GM12878 (cell line): ENCODE measurements at regions not wholly inside any gene's neighbourhood (a gene's known extent, or its start where the extent isn't known, plus 50 kb on each side); places are given as distances from the start of the nearest gene placed in this dataset.

ENCODE experiments used
- ATAC-seq: fragments of 200-7000 bp; cut with Tn5 transposase; 3 replicates; pipeline ENCODE4 v1.9.1; 2020; ENCODE audit warnings: mild to moderate bottlenecking, moderate library complexity
- BruUV-seq: library from RNA; stranded (reverse); fragments of 400-500 nt; replicated peaks from 2 replicates; lab custom pipeline; 2021; lab: Mats Ljungman, UMichigan
- CTCF ChIA-PET: fragments of 300-600 bp; sonication (Branson Sonifier 250); formaldehyde crosslinking; extraction: SDS; loops from one replicate; lab custom pipeline; 2021; ENCODE audit warnings: inconsistent platforms; lab: Yijun Ruan, JAX
- POLR2A ChIA-PET: fragments of 350-600 bp; formaldehyde crosslinking; extraction: SDS; loops from one replicate; lab custom pipeline; 2021; ENCODE audit warnings: inconsistent platforms; lab: Charles Lee
- RAD21 ChIA-PET: fragments of 300-600 bp; sonication (Branson Sonifier 250); formaldehyde crosslinking; loops from one replicate; lab custom pipeline; 2023; ENCODE audit warnings: antibody characterized with exemption; ENCODE audit not compliant: unreplicated experiment; lab: Charles Lee
- SMC1A ChIA-PET: fragments of 300-600 bp; sonication (Branson Sonifier 250); formaldehyde crosslinking; loops from one replicate; lab custom pipeline; 2023; ENCODE audit not compliant: unreplicated experiment, uncharacterized antibody; lab: Charles Lee
- DNase-seq: peaks from one replicate; pipeline ENCODE4 v3.0.0-alpha.2; 2011; ENCODE audit warnings: low read depth, low spot score
- FAIRE-seq: peaks from 3 replicates; lab custom pipeline; 2011; peaks lifted over from hg19 to GRCh38; lab: Jason Lieb, UNC
- H2AFZ ChIP-seq: 2 replicates; pipeline ENCODE4 v1.6.0; 2011; ENCODE audit warnings: low read depth, low read length, control low read depth; ENCODE audit not compliant: control insufficient read depth
- H3K27ac ChIP-seq: 2 replicates; pipeline ENCODE4 v1.5.1; 2011; ENCODE audit warnings: control low read depth; ENCODE audit not compliant: control insufficient read depth, insufficient read depth
- H3K27me3 ChIP-seq, 2 experiments: replicated peaks in 1 of 2; 2 replicates each; pipeline versions ENCODE4 v1.6.0 to v1.6.1; 2011; ENCODE audit warnings: low read length in 1 of 2; ENCODE audit not compliant: control insufficient read depth in 2 of 2, insufficient read depth in 2 of 2
- H3K36me3 ChIP-seq, 2 experiments: 2 replicates each; pipeline ENCODE4 v1.5.1; 2011; ENCODE audit warnings: low read length in 1 of 2; ENCODE audit not compliant: control insufficient read depth in 2 of 2, insufficient read depth in 2 of 2
- H3K4me1 ChIP-seq: 2 replicates; pipeline ENCODE4 v1.6.1; 2011; ENCODE audit warnings: mild to moderate bottlenecking, low read length, moderate library complexity, mixed read lengths; ENCODE audit not compliant: control insufficient read depth, insufficient read depth
- H3K4me2 ChIP-seq: 2 replicates; pipeline ENCODE4 v1.6.0; 2011; ENCODE audit warnings: control low read depth; ENCODE audit not compliant: control insufficient read depth, insufficient read depth
- H3K4me3 ChIP-seq: fragments of 200-600 bp; sonication (generic); 2 replicates; pipeline ENCODE4 v1.5.1; 2016
- H3K79me2 ChIP-seq: 2 replicates; pipeline ENCODE4 v1.6.0; 2011; ENCODE audit warnings: low read length; ENCODE audit not compliant: control insufficient read depth, insufficient read depth
- H3K9ac ChIP-seq: 2 replicates; pipeline ENCODE4 v1.8.0; 2011; ENCODE audit warnings: low read length, control low read depth, mixed read lengths; ENCODE audit not compliant: control insufficient read depth, insufficient read depth
- H3K9me3 ChIP-seq: replicated peaks from 3 replicates; pipeline ENCODE4 v1.5.1; 2011; ENCODE audit warnings: mild to moderate bottlenecking, low read length; ENCODE audit not compliant: control insufficient read depth, insufficient read depth
- H4K20me1 ChIP-seq: 2 replicates; pipeline ENCODE4 v1.6.0; 2011; ENCODE audit not compliant: control insufficient read depth, insufficient read depth
- ESRRA ChIP-seq: IDR thresholded peaks from 2 replicates; pipeline ENCODE4 v1.6.1; 2012; ENCODE audit warnings: mild to moderate bottlenecking, low read length, improper control_type of control experiment
- FOS ChIP-seq: IDR thresholded peaks from 3 replicates; pipeline ENCODE4 v1.6.1; 2011; ENCODE audit warnings: borderline replicate concordance; ENCODE audit not compliant: insufficient read length; ENCODE audit errors: extremely low read depth
- HDGF ChIP-seq: fragments of 450-650 bp; IDR thresholded peaks from 2 replicates; pipeline ENCODE4 v1.6.1; 2016; ENCODE audit warnings: antibody characterized with exemption
- MXI1 ChIP-seq: fragments of 150-350 bp; IDR thresholded peaks from 2 replicates; pipeline ENCODE4 v1.6.1; 2011; ENCODE audit warnings: low read depth, mild to moderate bottlenecking, inconsistent platforms, low read length, improper control_type of control experiment
- NR2F1 ChIP-seq: fragments of 450-650 bp; conservative IDR thresholded peaks from 2 replicates; pipeline ENCODE4 v1.6.1; 2017; ENCODE audit warnings: mild to moderate bottlenecking
- RAD21 ChIP-seq: IDR thresholded peaks from 2 replicates; pipeline ENCODE4 v1.6.1; 2011; ENCODE audit warnings: mild to moderate bottlenecking, low read depth, low read length, moderate library complexity; ENCODE audit not compliant: insufficient read depth
- YBX1 ChIP-seq: fragments of 450-650 bp; IDR thresholded peaks from 2 replicates; pipeline ENCODE4 v1.6.1; 2016; ENCODE audit warnings: antibody characterized with exemption
- WGBS: methylation state at CpG from one replicate; pipeline ENCODE4 v1.1.6; 2016; ENCODE audit warnings: low lambda C conversion rate; ENCODE audit not compliant: insufficient replicate concordance, insufficient coverage; ENCODE audit errors: missing lambda C conversion rate; 5-methylcytosine and 5-hydroxymethylcytosine counted together
- in situ Hi-C: fragments of 300-500 bp; cut with MboI; formaldehyde crosslinking; loops from 9 replicates; pipeline ENCODE4 v1.14.3; 2018; ENCODE audit warnings: mixed read lengths
- intact Hi-C: fragments of 100-400 bp; cut with micrococcal nuclease; formaldehyde crosslinking; loops from one replicate; pipeline ENCODE4 v1.14.2; 2022; ENCODE audit not compliant: unreplicated experiment
- TF ChIP-seq, protein P1 (sequence below): IDR thresholded peaks from 2 replicates; pipeline ENCODE4 v1.6.1; 2012; ENCODE audit warnings: improper control_type of control experiment, low read depth, low read length; ENCODE audit not compliant: insufficient replicate concordance
- TF ChIP-seq, protein P2 (sequence below): IDR thresholded peaks from 2 replicates; pipeline ENCODE4 v1.6.1; 2012; ENCODE audit warnings: mild to moderate bottlenecking, low read depth, low read length

DNA sequence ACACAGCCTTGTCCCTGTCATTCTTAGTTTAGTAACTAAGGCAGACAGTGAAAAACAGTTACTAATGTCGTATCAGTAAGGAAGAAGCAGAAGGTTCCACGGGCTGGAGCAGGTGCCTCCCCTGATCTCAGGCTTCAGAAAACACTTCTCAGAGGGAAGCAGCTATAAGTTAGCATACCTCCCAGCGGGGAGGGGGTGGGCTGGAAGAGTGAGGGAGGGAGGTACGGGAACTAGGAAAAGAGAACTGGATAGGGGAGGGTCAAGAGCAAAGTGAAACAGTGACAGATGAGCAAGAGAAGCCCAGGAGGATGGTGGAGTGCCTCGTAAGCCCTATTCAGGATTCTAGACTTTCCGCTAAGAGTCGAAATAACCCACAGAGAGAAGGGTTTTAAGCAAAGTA, 186.3 kb upstream of the XYLT1 start:
- POLR2A ChIA-PET: no interaction called here
- H3K79me2 ChIP-seq: no peaks in the 10 kb centered on the region
- H2AFZ ChIP-seq: no peak overlapping the region
- CTCF ChIA-PET: no interaction called here
- BruUV-seq: no TSS peak
- no peak for TF ChIP-seq HDGF
- no peak for TF ChIP-seq NR2F1
- no peak for TF ChIP-seq RAD21
- TF ChIP-seq FOS: no peak
- no peak for TF ChIP-seq ESRRA
- TF ChIP-seq, protein P1, sequence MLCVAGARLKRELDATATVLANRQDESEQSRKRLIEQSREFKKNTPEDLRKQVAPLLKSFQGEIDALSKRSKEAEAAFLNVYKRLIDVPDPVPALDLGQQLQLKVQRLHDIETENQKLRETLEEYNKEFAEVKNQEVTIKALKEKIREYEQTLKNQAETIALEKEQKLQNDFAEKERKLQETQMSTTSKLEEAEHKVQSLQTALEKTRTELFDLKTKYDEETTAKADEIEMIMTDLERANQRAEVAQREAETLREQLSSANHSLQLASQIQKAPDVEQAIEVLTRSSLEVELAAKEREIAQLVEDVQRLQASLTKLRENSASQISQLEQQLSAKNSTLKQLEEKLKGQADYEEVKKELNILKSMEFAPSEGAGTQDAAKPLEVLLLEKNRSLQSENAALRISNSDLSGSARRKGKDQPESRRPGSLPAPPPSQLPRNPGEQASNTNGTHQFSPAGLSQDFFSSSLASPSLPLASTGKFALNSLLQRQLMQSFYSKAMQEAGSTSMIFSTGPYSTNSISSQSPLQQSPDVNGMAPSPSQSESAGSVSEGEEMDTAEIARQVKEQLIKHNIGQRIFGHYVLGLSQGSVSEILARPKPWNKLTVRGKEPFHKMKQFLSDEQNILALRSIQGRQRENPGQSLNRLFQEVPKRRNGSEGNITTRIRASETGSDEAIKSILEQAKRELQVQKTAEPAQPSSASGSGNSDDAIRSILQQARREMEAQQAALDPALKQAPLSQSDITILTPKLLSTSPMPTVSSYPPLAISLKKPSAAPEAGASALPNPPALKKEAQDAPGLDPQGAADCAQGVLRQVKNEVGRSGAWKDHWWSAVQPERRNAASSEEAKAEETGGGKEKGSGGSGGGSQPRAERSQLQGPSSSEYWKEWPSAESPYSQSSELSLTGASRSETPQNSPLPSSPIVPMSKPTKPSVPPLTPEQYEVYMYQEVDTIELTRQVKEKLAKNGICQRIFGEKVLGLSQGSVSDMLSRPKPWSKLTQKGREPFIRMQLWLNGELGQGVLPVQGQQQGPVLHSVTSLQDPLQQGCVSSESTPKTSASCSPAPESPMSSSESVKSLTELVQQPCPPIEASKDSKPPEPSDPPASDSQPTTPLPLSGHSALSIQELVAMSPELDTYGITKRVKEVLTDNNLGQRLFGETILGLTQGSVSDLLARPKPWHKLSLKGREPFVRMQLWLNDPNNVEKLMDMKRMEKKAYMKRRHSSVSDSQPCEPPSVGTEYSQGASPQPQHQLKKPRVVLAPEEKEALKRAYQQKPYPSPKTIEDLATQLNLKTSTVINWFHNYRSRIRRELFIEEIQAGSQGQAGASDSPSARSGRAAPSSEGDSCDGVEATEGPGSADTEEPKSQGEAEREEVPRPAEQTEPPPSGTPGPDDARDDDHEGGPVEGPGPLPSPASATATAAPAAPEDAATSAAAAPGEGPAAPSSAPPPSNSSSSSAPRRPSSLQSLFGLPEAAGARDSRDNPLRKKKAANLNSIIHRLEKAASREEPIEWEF: no peak
- TF ChIP-seq, protein P2, sequence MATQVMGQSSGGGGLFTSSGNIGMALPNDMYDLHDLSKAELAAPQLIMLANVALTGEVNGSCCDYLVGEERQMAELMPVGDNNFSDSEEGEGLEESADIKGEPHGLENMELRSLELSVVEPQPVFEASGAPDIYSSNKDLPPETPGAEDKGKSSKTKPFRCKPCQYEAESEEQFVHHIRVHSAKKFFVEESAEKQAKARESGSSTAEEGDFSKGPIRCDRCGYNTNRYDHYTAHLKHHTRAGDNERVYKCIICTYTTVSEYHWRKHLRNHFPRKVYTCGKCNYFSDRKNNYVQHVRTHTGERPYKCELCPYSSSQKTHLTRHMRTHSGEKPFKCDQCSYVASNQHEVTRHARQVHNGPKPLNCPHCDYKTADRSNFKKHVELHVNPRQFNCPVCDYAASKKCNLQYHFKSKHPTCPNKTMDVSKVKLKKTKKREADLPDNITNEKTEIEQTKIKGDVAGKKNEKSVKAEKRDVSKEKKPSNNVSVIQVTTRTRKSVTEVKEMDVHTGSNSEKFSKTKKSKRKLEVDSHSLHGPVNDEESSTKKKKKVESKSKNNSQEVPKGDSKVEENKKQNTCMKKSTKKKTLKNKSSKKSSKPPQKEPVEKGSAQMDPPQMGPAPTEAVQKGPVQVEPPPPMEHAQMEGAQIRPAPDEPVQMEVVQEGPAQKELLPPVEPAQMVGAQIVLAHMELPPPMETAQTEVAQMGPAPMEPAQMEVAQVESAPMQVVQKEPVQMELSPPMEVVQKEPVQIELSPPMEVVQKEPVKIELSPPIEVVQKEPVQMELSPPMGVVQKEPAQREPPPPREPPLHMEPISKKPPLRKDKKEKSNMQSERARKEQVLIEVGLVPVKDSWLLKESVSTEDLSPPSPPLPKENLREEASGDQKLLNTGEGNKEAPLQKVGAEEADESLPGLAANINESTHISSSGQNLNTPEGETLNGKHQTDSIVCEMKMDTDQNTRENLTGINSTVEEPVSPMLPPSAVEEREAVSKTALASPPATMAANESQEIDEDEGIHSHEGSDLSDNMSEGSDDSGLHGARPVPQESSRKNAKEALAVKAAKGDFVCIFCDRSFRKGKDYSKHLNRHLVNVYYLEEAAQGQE: no peak
- TF ChIP-seq MXI1: no peak
- TF ChIP-seq YBX1: no peak
- no peak overlapping the region for H3K4me3 ChIP-seq
- H3K4me2 ChIP-seq: no peak overlapping the region
- ATAC-seq (no peak), FAIRE-seq (no peak), DNase-seq (no peak)
- no peaks in the 10 kb centered on the region for H3K4me1 ChIP-seq
- WGBS: 19% methylated on average over 7 of the region's 7 CpGs
- H3K9me3 ChIP-seq: no peaks in the 10 kb centered on the region
- intact Hi-C loops: no loop called here
- H3K27ac ChIP-seq: no peak overlapping the region
- in situ Hi-C loops: no loop called here
- H3K9ac ChIP-seq: no peak overlapping the region
- no peaks in the 10 kb centered on the region for H3K36me3 ChIP-seq
- SMC1A ChIA-PET: no interaction called here
- peaks cover 0 to 3% of the 10 kb centered on the region in 2 experiments; a peak in 2 of 4 replicates for H3K27me3 ChIP-seq
- no peaks in the 10 kb centered on the region for H4K20me1 ChIP-seq
- RAD21 ChIA-PET: no interaction called here
